ENCODE measurements at regions not wholly inside any gene's neighbourhood (a gene's known extent, or its start where the extent isn't known, plus 50 kb on each side); places are given as distances from the start of the nearest gene placed in this dataset.

DNA sequence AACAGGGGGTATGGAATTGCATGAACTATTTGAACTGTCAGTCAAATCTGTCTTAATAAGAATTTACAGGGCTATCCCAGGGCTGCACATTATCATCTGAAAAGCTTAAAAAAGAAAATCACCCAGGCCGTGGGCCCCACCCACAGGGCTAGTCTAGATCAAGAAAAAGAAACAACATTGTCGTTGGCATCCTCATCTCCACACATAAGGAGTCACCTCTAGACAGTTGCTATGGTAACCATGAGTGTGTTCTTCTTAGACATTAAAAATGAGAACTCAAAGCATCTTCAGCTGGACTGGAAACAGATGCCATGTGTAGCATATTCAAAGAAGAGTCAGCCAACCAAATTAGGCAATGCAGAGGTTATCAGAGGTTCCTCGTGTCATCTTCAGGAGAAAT lies 72.3 kb upstream of the CPO start:
- TF ChIP-seq, protein P1, sequence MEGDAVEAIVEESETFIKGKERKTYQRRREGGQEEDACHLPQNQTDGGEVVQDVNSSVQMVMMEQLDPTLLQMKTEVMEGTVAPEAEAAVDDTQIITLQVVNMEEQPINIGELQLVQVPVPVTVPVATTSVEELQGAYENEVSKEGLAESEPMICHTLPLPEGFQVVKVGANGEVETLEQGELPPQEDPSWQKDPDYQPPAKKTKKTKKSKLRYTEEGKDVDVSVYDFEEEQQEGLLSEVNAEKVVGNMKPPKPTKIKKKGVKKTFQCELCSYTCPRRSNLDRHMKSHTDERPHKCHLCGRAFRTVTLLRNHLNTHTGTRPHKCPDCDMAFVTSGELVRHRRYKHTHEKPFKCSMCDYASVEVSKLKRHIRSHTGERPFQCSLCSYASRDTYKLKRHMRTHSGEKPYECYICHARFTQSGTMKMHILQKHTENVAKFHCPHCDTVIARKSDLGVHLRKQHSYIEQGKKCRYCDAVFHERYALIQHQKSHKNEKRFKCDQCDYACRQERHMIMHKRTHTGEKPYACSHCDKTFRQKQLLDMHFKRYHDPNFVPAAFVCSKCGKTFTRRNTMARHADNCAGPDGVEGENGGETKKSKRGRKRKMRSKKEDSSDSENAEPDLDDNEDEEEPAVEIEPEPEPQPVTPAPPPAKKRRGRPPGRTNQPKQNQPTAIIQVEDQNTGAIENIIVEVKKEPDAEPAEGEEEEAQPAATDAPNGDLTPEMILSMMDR (IDR thresholded peaks at IDR 0.05; ENCODE audit: control insufficient read depth, insufficient read depth, low read depth, low read length, missing control alignments), result no peak
- no peak overlapping the region for H3K4me3 ChIP-seq (ENCODE audit: control insufficient read depth, low read depth, low read length)
- DNase-seq (ENCODE audit: low read depth), result no peak

DNA sequence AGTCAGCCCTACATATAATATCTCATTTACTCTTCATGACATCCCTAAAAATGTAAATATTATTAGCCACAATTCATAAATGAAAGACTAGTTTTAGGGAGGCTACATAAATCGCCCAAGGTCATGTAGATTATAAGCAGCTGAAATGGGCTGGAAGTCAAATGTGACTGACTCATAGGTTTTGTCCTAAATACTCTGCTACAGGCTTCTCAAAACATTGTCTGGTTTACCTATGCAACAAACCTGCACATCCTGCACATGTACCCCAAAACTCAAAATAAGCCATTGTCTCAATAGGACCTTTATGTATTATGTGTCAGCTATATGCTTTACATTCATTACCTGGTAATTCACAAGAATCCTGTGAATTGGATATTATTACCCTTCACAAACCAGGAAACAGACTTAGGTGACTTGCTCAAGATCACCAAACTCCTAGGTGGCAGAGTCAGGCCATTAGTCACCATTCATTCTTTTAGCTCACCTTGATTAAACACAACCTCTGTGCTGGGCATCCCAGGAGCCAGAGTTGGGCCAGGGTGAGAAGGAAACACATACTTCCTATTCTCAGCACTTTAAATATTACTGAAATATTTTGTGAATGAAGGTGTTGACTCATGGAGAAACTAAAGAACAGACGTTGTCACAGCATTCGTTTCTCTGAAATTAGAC lies 69.4 kb upstream of the CPO start:
- no peak for DNase-seq (ENCODE audit: low read depth)
- H3K4me3 ChIP-seq (ENCODE audit: control insufficient read depth, low read depth, low read length), result no peak overlapping the region
- TF ChIP-seq, protein P1 (IDR thresholded peaks at IDR 0.05; ENCODE audit: control insufficient read depth, insufficient read depth, low read depth, low read length, missing control alignments), result no peak

DNA sequence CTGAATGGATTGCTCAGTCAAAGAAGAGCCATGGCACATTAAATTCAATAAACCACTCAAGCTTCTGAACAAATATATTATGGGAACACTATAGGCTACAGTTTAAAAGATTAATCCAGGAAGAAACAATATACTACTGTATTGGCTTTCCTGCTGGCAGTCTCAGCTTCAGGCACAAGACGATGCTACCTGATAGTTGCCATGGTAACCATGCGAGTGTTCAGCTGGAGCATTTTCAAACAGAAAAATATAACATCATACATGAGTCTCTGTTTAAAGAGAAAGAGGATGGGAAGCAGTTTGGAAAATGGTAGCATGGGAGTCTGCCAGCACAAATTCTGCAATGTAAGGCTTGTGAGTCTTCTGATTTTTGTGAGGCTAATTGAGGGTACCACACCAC lies 65.9 kb upstream of the CPO start:
- H3K4me3 ChIP-seq (ENCODE audit: control insufficient read depth, low read depth, low read length), result no peak overlapping the region
- TF ChIP-seq, protein P1 (IDR thresholded peaks at IDR 0.05; ENCODE audit: control insufficient read depth, insufficient read depth, low read depth, low read length, missing control alignments), result no peak
- DNase-seq (ENCODE audit: low read depth), result no peak

DNA sequence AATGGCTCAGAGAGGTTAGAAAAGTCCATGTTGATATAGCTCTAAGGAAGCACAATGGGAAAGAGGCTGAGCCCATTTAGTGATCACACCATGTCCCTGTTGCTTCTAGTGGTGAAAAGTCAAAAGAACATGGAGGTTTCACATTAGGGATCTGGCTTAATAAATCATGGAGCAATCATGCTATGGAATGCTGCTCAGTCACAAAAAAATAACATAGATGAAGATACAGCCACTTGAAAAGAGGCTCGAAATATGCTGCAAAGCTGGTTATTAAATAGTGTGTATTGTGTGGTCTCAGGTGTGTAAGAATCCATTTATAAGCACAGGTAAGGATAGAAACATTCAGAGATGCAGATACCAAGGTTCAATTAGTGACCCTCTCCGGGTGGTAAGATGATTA lies 63.6 kb upstream of the CPO start:
- TF ChIP-seq, protein P1 (IDR thresholded peaks at IDR 0.05; ENCODE audit: control insufficient read depth, insufficient read depth, low read depth, low read length, missing control alignments), result no peak
- DNase-seq (ENCODE audit: low read depth), result no peak
- no peak overlapping the region for H3K4me3 ChIP-seq (ENCODE audit: control insufficient read depth, low read depth, low read length)

DNA sequence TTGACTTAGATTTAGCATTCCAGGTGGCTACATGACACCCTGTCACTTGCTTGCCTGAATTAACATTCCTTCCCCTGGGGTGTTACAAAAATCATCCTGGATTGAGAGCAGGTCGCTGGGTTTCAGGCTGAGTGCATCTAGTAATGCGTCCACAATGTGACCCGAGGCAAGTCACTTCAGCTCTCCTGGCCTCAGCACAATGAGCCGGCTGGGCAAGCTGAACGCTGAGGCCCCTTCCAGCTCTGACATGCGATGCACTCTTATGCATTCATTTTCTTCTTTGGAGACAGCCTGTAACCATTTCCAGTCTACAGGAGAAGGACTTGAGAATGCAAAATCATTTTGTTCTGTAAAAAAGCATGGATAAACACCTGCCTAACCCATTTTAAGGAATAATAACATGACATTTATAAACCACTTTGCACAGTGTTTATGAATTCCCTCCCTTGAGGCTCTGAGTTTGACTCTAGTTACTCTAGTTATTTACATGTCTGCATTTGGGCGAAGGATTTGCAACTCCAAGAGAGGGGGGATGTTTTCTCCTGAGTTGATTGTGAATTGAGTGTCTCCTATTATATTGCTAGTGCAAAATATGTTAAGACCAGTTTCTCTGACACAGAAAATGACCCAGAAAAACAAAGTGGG lies 63.0 kb upstream of the CPO start:
- TF ChIP-seq, protein P1 (IDR thresholded peaks at IDR 0.05; ENCODE audit: control insufficient read depth, insufficient read depth, low read depth, low read length, missing control alignments), result no peak
- no peak overlapping the region for H3K4me3 ChIP-seq (ENCODE audit: control insufficient read depth, low read depth, low read length)
- DNase-seq (ENCODE audit: low read depth), result no peak

DNA sequence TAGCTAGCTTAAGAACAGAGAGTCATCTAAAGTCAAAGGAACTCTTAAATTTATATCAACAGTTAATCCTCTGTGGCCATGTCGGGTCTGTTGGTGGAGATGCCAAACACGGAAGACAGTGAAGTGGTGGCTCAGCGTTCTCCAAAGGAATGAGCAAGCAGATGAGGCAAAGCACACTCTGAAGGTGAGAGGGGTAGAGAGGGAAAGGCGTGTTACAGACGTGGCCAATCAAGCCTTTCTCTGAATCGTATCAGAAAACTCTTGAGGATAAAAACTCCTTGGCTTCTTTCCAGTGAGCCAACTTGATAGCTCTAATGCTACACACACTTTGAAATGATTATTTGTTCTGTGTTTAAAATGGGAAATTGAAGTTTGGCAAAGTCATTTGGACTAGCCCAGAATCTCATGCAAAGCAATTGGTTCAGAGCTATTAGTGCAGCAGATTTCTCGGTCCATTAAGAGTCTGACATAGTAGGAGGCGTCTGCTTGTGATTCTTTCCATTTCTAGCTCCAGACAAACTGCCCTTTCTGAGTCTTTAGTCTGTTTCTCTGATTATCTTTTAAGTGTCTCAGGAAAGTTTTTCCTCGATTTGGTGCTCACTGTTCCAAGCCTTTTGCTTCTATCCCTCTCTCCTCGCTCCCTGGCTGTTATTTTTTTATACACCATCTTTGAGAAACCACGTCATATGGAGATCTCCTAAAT lies 57.5 kb upstream of the CPO start:
- no peak overlapping the region for H3K4me3 ChIP-seq (ENCODE audit: control insufficient read depth, low read depth, low read length)
- TF ChIP-seq, protein P1 (IDR thresholded peaks at IDR 0.05; ENCODE audit: control insufficient read depth, insufficient read depth, low read depth, low read length, missing control alignments), result no peak
- DNase-seq (ENCODE audit: low read depth), result no peak
